Hepatocyte (in vitro differentiated cells): ENCODE measurements at regions not wholly inside any gene's neighbourhood (a gene's known extent, or its start where the extent isn't known, plus 50 kb on each side); places are given as distances from the start of the nearest gene placed in this dataset.

ENCODE experiments used
- DNase-seq: peaks from one replicate; pipeline ENCODE4 v3.0.0-alpha.2; 2016; ENCODE audit warnings: low spot score
- H2AFZ ChIP-seq: fragments of 200-600 bp; sonication (generic); 2 replicates; pipeline ENCODE4 v1.6.0; 2016; ENCODE audit warnings: antibody characterized with exemption, mild to moderate bottlenecking
- H3K27ac ChIP-seq: fragments of 200-600 bp; sonication (generic); 2 replicates; pipeline ENCODE4 v1.5.1; 2016; ENCODE audit warnings: mild to moderate bottlenecking
- H3K27me3 ChIP-seq: fragments of 200-600 bp; sonication (generic); 2 replicates; pipeline ENCODE4 v1.6.1; 2016
- H3K36me3 ChIP-seq: fragments of 200-600 bp; sonication (generic); replicated peaks from 2 replicates; pipeline ENCODE4 v1.5.1; 2016; ENCODE audit warnings: low read depth; ENCODE audit not compliant: insufficient read depth
- H3K4me1 ChIP-seq: fragments of 200-600 bp; sonication (generic); 2 replicates; pipeline ENCODE4 v1.5.1; 2016; ENCODE audit warnings: mild to moderate bottlenecking, moderate library complexity; ENCODE audit not compliant: insufficient read depth
- H3K4me2 ChIP-seq: fragments of 200-600 bp; sonication (generic); 2 replicates; pipeline ENCODE4 v1.6.0; 2016
- H3K4me3 ChIP-seq: fragments of 200-600 bp; sonication (generic); 2 replicates; pipeline ENCODE4 v1.5.1; 2016; ENCODE audit warnings: mild to moderate bottlenecking
- H3K79me2 ChIP-seq: fragments of 200-600 bp; sonication (generic); 2 replicates; pipeline ENCODE4 v1.6.0; 2017; ENCODE audit warnings: mild to moderate bottlenecking
- H3K9me2 ChIP-seq: fragments of 200-600 bp; sonication (generic); replicated peaks from 2 replicates; pipeline ENCODE4 v1.6.0; 2017; ENCODE audit warnings: mild to moderate bottlenecking; ENCODE audit not compliant: insufficient read depth
- H3K9me3 ChIP-seq: fragments of 200-600 bp; sonication (generic); 2 replicates; pipeline ENCODE4 v1.5.1; 2016; ENCODE audit warnings: low read depth, mild to moderate bottlenecking
- H4K20me1 ChIP-seq: fragments of 200-600 bp; sonication (generic); 2 replicates; pipeline ENCODE4 v1.6.0; 2016; ENCODE audit warnings: mild to moderate bottlenecking; ENCODE audit not compliant: insufficient read depth, poor library complexity, severe bottlenecking
- CTCF ChIP-seq: fragments of 200-600 bp; sonication (generic); IDR thresholded peaks from 2 replicates; pipeline ENCODE4 v1.5.1; 2016; ENCODE audit warnings: antibody characterized with exemption, mild to moderate bottlenecking; ENCODE audit not compliant: poor library complexity
- EZH2 ChIP-seq: fragments of 200-600 bp; sonication (generic); IDR thresholded peaks from 2 replicates; pipeline ENCODE4 v1.6.1; 2016; ENCODE audit warnings: antibody characterized with exemption, mild to moderate bottlenecking, borderline replicate concordance
- EZH2phosphoT487 ChIP-seq: fragments of 200-600 bp; sonication (generic); IDR thresholded peaks from one replicate; pipeline ENCODE4 v1.6.1; 2018; ENCODE audit warnings: antibody characterized with exemption, mild to moderate bottlenecking, low read depth, moderate library complexity; ENCODE audit not compliant: unreplicated experiment, severe bottlenecking
- WGBS: methylation state at CpG from one replicate; pipeline ENCODE4 v1.1.6; 2016; ENCODE audit warnings: low lambda C conversion rate; ENCODE audit errors: missing lambda C conversion rate; 5-methylcytosine and 5-hydroxymethylcytosine counted together

- Histone ChIP-seq H3K79me2 (no peaks in the 10 kb centered on the region), H3K9me2 (no peaks in the 10 kb centered on the region), H4K20me1 (no peaks in the 10 kb centered on the region), H3K27me3 (no peaks in the 10 kb centered on the region), H3K4me1 (no peaks in the 10 kb centered on the region), H3K4me3 (no peak overlapping the region), H2AFZ (no peak overlapping the region), H3K9me3 (no peaks in the 10 kb centered on the region), H3K27ac (no peak overlapping the region), H3K4me2 (no peak overlapping the region), H3K36me3 (no peaks in the 10 kb centered on the region)
- no peak for TF ChIP-seq EZH2
- TF ChIP-seq CTCF: no peak
- TF ChIP-seq EZH2phosphoT487: no peak
- no peak for DNase-seq
- 80% methylated on average over 7 of the region's 7 CpGs for WGBS
Measured at GRCh38 chr2:4096978-4097766, 393.8 kb downstream of the DCDC2C start.

DNA sequence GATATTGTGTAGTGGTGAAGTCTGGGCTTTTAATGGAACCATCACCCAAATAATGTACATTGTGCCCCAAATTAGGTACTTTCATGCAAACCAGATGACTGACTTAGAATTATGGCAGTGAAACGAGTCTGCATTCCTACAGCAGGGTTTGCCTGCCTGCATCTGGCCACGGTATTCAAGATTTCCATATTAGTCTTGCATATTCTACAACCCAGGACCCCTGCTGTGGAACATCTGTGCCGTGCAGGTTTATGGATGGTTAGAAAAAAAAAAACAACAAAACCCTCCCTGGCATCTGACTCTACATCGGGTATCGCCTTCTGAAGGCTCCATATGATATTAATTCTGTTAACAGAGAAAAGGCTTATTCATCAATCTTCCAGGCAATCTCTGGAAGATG is 394.8 kb downstream of the DCDC2C start:
- 65% methylated on average over 5 of the region's 5 CpGs for WGBS
- Histone ChIP-seq H4K20me1 (no peaks in the 10 kb centered on the region), H3K79me2 (no peaks in the 10 kb centered on the region), H3K4me1 (no peaks in the 10 kb centered on the region), H3K4me2 (no peak overlapping the region), H3K9me3 (no peaks in the 10 kb centered on the region), H2AFZ (no peak overlapping the region), H3K27ac (no peak overlapping the region), H3K36me3 (no peaks in the 10 kb centered on the region), H3K9me2 (no peaks in the 10 kb centered on the region), H3K27me3 (no peaks in the 10 kb centered on the region), H3K4me3 (no peak overlapping the region)
- DNase-seq: no peak
- TF ChIP-seq EZH2phosphoT487 (no peak), EZH2 (no peak), CTCF (no peak)

DNA sequence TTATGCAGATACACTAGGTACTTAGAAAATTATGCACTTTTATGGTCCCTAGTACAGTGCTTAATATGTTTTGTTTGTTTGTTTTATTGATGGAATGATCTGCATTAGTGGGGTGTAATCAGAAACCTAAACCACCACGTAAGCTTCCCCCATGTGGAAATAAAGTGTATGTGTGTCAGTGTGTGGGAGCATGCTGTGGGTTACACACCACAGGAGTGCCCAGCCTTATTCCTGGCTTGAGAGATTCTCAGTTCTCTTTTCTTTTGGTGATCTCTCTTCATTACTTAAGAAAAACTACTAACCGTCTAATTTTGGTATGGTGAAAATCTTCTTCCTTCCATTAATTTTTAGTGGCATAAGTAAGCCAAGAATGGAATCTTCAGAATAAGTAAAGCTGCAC is 398.6 kb downstream of the DCDC2C start:
- Histone ChIP-seq H3K9me3 (no peaks in the 10 kb centered on the region), H3K36me3 (no peaks in the 10 kb centered on the region), H3K79me2 (no peaks in the 10 kb centered on the region), H3K4me3 (no peak overlapping the region), H3K4me1 (no peaks in the 10 kb centered on the region), H2AFZ (no peak overlapping the region), H4K20me1 (no peaks in the 10 kb centered on the region), H3K9me2 (no peaks in the 10 kb centered on the region), H3K27me3 (no peaks in the 10 kb centered on the region), H3K4me2 (no peak overlapping the region), H3K27ac (no peak overlapping the region)
- no peak for DNase-seq
- 87% methylated on average over 2 of the region's 2 CpGs for WGBS
- TF ChIP-seq EZH2phosphoT487 (no peak), CTCF (no peak), EZH2 (no peak)
